Activated CD4-positive, alpha-beta memory T cell treated with anti-CD3 and anti-CD28 coated beads for 36 hours (primary cell): ENCODE measurements at regions not wholly inside any gene's neighbourhood (a gene's known extent, or its start where the extent isn't known, plus 50 kb on each side); places are given as distances from the start of the nearest gene placed in this dataset.
"Not testable (repeated sequence)": the region's sequence is repeated elsewhere in the genome, so short reads cannot be mapped to it uniquely, and the experiment has no call there.

Source experiments
- CTCF ChIA-PET: fragments of 350-600 bp; sonication (Branson Sonifier 250); formaldehyde crosslinking; loops from one replicate; lab custom pipeline; 2021; ENCODE audit warnings: antibody characterized with exemption, inconsistent platforms; lab: Charles Lee
- POLR2A ChIA-PET: fragments of 350-600 bp; sonication (Branson Sonifier 250); formaldehyde crosslinking; loops from one replicate; lab custom pipeline; 2021; ENCODE audit warnings: antibody characterized with exemption; lab: Charles Lee
- DNase-seq: peaks from one replicate; pipeline ENCODE4 v3.0.0-alpha.2; 2020
- H3K27ac Mint-ChIP-seq: one replicate; pipeline ENCODE4 v1.8.0; 2021; ENCODE audit warnings: mixed read lengths
- H3K27me3 Mint-ChIP-seq: one replicate; pipeline ENCODE4 v1.8.0; 2021; ENCODE audit warnings: mixed read lengths
- H3K36me3 Mint-ChIP-seq: one replicate; pipeline ENCODE4 v1.8.0; 2021; ENCODE audit warnings: mixed read lengths
- H3K4me1 Mint-ChIP-seq: one replicate; pipeline ENCODE4 v1.8.0; 2021; ENCODE audit warnings: low read depth, mixed read lengths
- H3K4me3 Mint-ChIP-seq: one replicate; pipeline ENCODE4 v1.8.0; 2021; ENCODE audit warnings: mild to moderate bottlenecking, mixed read lengths
- H3K9me3 Mint-ChIP-seq: one replicate; pipeline ENCODE4 v1.8.0; 2021; ENCODE audit warnings: mixed read lengths
- intact Hi-C: fragments of 100-400 bp; cut with micrococcal nuclease; formaldehyde crosslinking; loops from one replicate; pipeline ENCODE4 v1.15.1; 2023

- DNase-seq: no peak
- POLR2A ChIA-PET: no interaction called here
- Mint-ChIP-seq H3K4me1 (no peaks in the 10 kb centered on the region), H3K4me3 (no peak overlapping the region), H3K9me3 (no peaks in the 10 kb centered on the region), H3K27me3 (no peaks in the 10 kb centered on the region), H3K27ac (no peak overlapping the region), H3K36me3 (no peaks in the 10 kb centered on the region)
- intact Hi-C loops: no loop called here
- CTCF ChIA-PET: no interaction called here
Observed at GRCh38 chr1:199522338-199522737, 505.2 kb upstream of the NR5A2 start.

DNA sequence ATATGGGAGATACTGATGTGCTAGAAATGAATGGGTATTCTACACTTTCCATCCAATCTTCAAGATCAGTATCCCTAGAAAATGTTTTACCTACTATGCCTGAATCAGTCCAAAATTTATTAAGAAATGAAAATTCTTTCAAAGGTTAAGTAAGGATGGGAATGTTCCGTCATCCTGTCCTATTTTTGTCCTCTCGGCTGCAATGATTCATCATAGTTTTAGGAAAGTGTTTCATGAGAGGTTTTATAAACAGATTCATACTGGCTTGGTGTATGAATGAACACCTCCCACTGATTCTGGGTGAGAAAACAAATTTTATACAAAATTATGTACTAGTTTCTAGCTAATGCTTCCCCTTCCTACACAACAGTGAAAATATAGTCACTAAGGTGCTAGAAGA, 504.6 kb upstream of the NR5A2 start:
- H3K36me3 Mint-ChIP-seq: no peaks in the 10 kb centered on the region
- POLR2A ChIA-PET: no interaction called here
- H3K9me3 Mint-ChIP-seq: no peaks in the 10 kb centered on the region

DNA sequence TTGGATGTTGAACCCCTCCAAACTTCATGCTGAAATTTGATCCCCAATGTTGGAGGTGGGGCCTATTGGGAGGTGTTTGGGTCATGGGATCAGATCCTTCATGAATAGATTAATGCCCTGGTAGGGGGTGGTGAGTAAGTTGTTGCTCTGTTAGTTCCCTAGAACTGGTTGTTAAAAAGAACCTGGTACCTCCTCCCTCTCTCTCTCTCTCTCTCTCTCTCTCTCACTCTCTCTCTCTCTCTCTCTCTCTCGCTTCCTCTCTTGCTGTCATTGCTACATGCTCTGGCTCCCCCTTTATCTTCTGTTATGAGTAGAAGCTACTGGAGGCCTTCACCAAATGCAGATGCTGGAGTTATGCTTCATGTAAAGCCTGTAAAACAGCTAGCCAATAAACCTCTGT, 498.2 kb upstream of the NR5A2 start:
- H3K27ac Mint-ChIP-seq: no peak overlapping the region
- H3K4me1 Mint-ChIP-seq: no peaks in the 10 kb centered on the region
- no peak for DNase-seq
- no peaks in the 10 kb centered on the region for H3K27me3 Mint-ChIP-seq
- peaks cover 7% of the 10 kb centered on the region for H3K9me3 Mint-ChIP-seq
- intact Hi-C loops: no loop called here
- POLR2A ChIA-PET: no interaction called here
- no peaks in the 10 kb centered on the region for H3K36me3 Mint-ChIP-seq
- no peak overlapping the region for H3K4me3 Mint-ChIP-seq
- CTCF ChIA-PET: no interaction called here

More for the DNA sequence above, 504.6 kb upstream of the NR5A2 start:
- no peak overlapping the region for H3K4me3 Mint-ChIP-seq
- H3K27ac Mint-ChIP-seq: no peak overlapping the region
- H3K4me1 Mint-ChIP-seq: no peaks in the 10 kb centered on the region
- no peak for DNase-seq
- intact Hi-C loops: no loop called here
- CTCF ChIA-PET: no interaction called here
- H3K27me3 Mint-ChIP-seq: no peaks in the 10 kb centered on the region

DNA sequence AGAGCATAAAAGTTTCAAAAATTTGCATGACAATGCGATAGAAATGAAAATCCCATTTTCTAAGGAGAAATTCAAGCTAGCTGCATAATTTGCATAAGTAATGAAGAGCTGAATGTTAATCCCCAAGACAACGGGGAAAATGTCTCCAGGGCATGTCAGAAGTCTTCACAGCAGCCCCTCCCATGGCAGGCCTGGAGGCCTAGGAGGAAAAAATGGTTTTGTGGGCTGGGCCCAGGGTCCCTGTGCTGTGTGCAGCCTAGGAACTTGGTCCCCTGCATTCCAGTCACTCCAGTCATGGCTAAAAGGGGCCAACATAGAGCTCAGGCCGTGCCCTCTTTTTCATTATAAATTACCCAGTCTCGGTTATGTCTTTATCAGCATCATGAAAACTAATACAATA, 494.1 kb upstream of the NR5A2 start:
- DNase-seq, CTCF ChIA-PET, H3K36me3 Mint-ChIP-seq, H3K27ac Mint-ChIP-seq, H3K4me3 Mint-ChIP-seq, intact Hi-C loops, POLR2A ChIA-PET, H3K4me1 Mint-ChIP-seq, H3K27me3 Mint-ChIP-seq: not testable (repeated sequence)
- peaks cover 25% of the 10 kb centered on the region for H3K9me3 Mint-ChIP-seq

DNA sequence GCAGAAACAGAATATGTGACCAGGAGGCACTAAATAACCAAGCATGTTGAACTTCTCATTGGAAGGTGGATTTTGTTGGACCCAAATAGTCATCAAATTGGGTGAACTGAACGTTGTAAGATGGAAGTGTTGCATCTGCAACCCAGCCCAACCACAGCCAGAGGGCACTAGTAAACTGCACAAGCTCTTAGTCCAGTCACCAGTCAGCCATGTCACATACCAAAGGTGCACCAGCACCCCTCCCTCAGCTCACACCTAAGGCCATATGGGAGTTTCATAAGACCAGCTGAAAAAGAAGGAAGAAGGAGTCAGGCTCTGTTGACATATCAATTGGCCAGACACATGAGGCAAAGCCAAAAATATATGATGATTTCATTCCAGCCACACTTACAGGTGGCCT, 481.7 kb upstream of the NR5A2 start:
- no peak for DNase-seq

DNA sequence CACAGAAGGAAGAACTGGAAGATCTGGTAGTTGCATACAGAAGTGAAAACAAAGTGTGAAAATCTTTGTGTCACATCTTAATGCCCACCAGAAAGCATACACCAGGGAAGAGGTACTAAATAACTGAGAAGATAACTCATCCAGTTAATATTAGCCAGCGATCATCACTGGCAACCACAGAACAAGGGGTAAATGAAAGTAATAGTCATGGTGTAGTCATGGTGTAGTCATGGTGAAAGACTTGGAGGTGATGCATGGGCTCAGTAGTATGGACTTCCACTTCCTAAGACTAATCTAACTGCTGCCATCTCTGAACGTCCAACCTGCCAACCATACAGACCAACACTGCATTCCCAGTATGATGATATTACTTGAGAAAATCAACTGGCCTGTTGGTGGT, 481.2 kb upstream of the NR5A2 start:
- H3K4me3 Mint-ChIP-seq: no peak overlapping the region
- ChIA-PET POLR2A (no interaction called here), CTCF (no interaction called here)
- H3K27ac Mint-ChIP-seq: no peak overlapping the region
- H3K9me3 Mint-ChIP-seq: no peaks in the 10 kb centered on the region
- no peak for DNase-seq
- no peaks in the 10 kb centered on the region for H3K4me1 Mint-ChIP-seq
- intact Hi-C loops: no loop called here
- H3K36me3 Mint-ChIP-seq: no peaks in the 10 kb centered on the region
- H3K27me3 Mint-ChIP-seq: no peaks in the 10 kb centered on the region

More for the DNA sequence above, 481.7 kb upstream of the NR5A2 start:
- Mint-ChIP-seq H3K27ac (no peak overlapping the region), H3K4me3 (no peak overlapping the region), H3K9me3 (no peaks in the 10 kb centered on the region), H3K4me1 (no peaks in the 10 kb centered on the region), H3K27me3 (no peaks in the 10 kb centered on the region), H3K36me3 (no peaks in the 10 kb centered on the region)
- intact Hi-C loops: no loop called here
- ChIA-PET CTCF (no interaction called here), POLR2A (no interaction called here)

GRCh38 chr1:199549421-199549820, 478.1 kb upstream of the NR5A2 start:
- POLR2A ChIA-PET: no interaction called here
- Mint-ChIP-seq H3K27me3 (peaks cover 8% of the 10 kb centered on the region), H3K9me3 (no peaks in the 10 kb centered on the region), H3K4me1 (no peaks in the 10 kb centered on the region), H3K4me3 (no peak overlapping the region), H3K36me3 (no peaks in the 10 kb centered on the region), H3K27ac (no peak overlapping the region)
- CTCF ChIA-PET: no interaction called here
- DNase-seq: no peak
- intact Hi-C loops: no loop called here

DNA sequence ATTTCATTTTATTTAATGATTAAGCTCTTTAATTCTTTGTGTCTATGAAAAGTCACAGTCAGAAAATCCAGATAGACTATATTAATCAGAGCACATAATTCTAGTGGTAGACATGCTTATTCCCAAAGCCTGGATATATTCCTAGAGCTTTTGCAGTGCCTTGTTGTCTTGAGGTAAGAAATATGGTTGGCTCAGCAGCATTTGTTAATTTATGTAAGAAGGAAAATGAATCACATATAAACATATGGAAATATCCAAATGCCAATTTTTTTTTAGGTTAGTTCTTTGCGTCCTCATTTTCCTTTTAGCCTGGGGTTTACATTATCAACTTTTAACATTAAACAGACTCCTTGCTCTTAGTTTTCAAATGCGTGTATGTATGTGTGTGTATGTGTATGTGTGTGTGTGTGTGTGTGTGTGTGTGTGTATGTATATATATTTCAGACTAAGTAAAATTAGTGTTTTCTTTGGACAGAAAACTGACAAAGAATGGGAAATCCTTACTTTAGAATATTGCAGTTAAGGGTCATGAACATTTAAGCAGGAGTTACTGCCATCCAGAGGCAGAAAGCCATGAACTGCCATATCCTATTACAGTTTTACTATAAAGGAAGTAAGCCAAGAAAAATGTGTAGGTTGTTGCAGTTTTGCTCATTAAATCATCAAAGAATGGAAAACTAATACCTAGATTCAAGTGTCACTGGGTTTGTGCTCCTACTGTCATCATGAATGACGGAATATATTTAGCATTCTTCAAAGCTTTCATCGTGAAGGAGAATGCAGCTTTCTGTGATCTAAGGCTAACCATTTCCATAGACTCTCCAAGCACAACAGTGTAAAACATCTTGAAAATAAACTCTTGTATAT, 477.1 kb upstream of the NR5A2 start:
- H3K4me3 Mint-ChIP-seq: no peak overlapping the region
- ChIA-PET CTCF (interaction anchor here (0.6 kb wide), 1 partner anchor 429 kb away, joined by 4 read pairs; no protein-coding TSS in a partner anchor), POLR2A (no interaction called here)
- no peaks in the 10 kb centered on the region for H3K36me3 Mint-ChIP-seq
- intact Hi-C loops: no loop called here
- H3K27me3 Mint-ChIP-seq: peaks cover 8% of the 10 kb centered on the region
- no peak for DNase-seq
- no peak overlapping the region for H3K27ac Mint-ChIP-seq
- H3K4me1 Mint-ChIP-seq: no peaks in the 10 kb centered on the region
- no peaks in the 10 kb centered on the region for H3K9me3 Mint-ChIP-seq

GRCh38 chr1:199551967-199552565, 475.4 kb upstream of the NR5A2 start:
- H3K27ac Mint-ChIP-seq: no peak overlapping the region
- CTCF ChIA-PET: interaction anchor here (0.7 kb wide), 1 partner anchor 128 kb away, joined by 3 read pairs; no protein-coding TSS in a partner anchor
- POLR2A ChIA-PET: no interaction called here
- no peaks in the 10 kb centered on the region for H3K4me1 Mint-ChIP-seq
- no peaks in the 10 kb centered on the region for H3K9me3 Mint-ChIP-seq
- H3K36me3 Mint-ChIP-seq: no peaks in the 10 kb centered on the region
- no peak overlapping the region for H3K4me3 Mint-ChIP-seq
- peaks cover 8% of the 10 kb centered on the region for H3K27me3 Mint-ChIP-seq
- DNase-seq: peak; percentile 21
- intact Hi-C loops: loop anchor here (2.0 kb wide), 1 partner anchor 781 kb away; no protein-coding TSS in a partner anchor

DNA sequence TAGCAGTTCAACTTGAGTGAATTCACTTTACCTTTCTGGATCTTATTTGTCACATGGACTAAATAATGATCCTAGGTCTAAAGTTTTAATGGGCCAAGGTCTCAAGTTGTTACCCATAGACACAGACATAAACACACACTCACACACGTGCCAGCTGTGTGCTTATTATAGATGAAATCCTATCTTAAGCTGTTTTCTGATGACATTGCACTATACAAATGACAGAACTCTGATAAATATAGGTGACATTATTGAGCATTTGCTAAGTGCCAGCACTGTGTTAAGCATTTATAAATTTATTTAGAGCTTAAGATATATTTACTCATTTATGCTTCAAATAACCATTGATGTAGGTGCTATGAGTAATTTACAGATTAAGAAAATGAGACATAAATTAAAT, 474.4 kb upstream of the NR5A2 start:
- no peak for DNase-seq
- Mint-ChIP-seq H3K27ac (no peak overlapping the region), H3K36me3 (no peaks in the 10 kb centered on the region), H3K4me3 (no peak overlapping the region), H3K9me3 (no peaks in the 10 kb centered on the region), H3K27me3 (peaks cover 10% of the 10 kb centered on the region), H3K4me1 (no peaks in the 10 kb centered on the region)
- CTCF ChIA-PET: no interaction called here
- POLR2A ChIA-PET: no interaction called here
- intact Hi-C loops: loop anchor here (2.0 kb wide), 1 partner anchor 782 kb away; no protein-coding TSS in a partner anchor

- Mint-ChIP-seq H3K27me3 (peaks cover 6% of the 10 kb centered on the region), H3K9me3 (no peaks in the 10 kb centered on the region), H3K4me1 (no peaks in the 10 kb centered on the region), H3K27ac (no peak overlapping the region), H3K36me3 (no peaks in the 10 kb centered on the region), H3K4me3 (no peak overlapping the region)
- CTCF ChIA-PET: no interaction called here
- POLR2A ChIA-PET: no interaction called here
- intact Hi-C loops: no loop called here
- no peak for DNase-seq
Observed at GRCh38 chr1:199561334-199561733, 466.2 kb upstream of the NR5A2 start.

DNA sequence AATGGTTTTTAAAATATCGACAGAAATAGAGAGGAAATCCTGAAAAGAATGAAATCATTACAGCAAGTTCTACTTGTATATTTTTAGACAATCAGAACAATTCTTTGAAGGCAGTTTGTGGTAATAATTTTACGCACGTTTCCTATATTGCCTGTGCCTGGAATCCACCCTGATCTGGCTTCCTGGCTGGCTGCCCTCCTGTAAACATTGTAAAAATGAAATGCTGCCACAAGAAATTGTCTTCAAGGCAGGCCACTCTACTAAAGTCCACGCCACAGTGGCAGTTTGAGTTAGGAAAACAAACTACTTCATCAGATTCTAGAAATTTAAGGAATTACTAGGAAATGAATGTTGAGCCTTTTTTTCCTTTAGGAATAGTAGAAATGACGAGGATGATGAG, 454.5 kb upstream of the NR5A2 start:
- Mint-ChIP-seq H3K27me3 (no peaks in the 10 kb centered on the region), H3K4me3 (no peak overlapping the region), H3K36me3 (no peaks in the 10 kb centered on the region), H3K4me1 (no peaks in the 10 kb centered on the region), H3K27ac (no peak overlapping the region), H3K9me3 (no peaks in the 10 kb centered on the region)
- CTCF ChIA-PET: no interaction called here
- intact Hi-C loops: no loop called here
- POLR2A ChIA-PET: no interaction called here
- DNase-seq: no peak

- no peaks in the 10 kb centered on the region for H3K4me1 Mint-ChIP-seq
- no peak overlapping the region for H3K4me3 Mint-ChIP-seq
- CTCF ChIA-PET: no interaction called here
- no peak overlapping the region for H3K27ac Mint-ChIP-seq
- no peaks in the 10 kb centered on the region for H3K36me3 Mint-ChIP-seq
- POLR2A ChIA-PET: no interaction called here
- intact Hi-C loops: no loop called here
- H3K9me3 Mint-ChIP-seq: no peaks in the 10 kb centered on the region
- no peak for DNase-seq
- H3K27me3 Mint-ChIP-seq: no peaks in the 10 kb centered on the region
Observed at GRCh38 chr1:199574950-199575349, 452.6 kb upstream of the NR5A2 start.
